HG03558 (cell line): ENCODE measurements at regions not wholly inside any gene's neighbourhood (a gene's known extent, or its start where the extent isn't known, plus 50 kb on each side); places are given as distances from the start of the nearest gene placed in this dataset.
A peak's percentile ranks its signal among the peaks of the same experiment; 100 is the strongest.

Experiments
- ATAC-seq: cut with Tn5 transposase; IDR thresholded peaks from one replicate; pipeline ENCODE4 v1.9.1; 2021; ENCODE audit warnings: moderate number of reproducible peaks; ENCODE audit not compliant: unreplicated experiment; ENCODE audit errors: extremely low read depth

DNA sequence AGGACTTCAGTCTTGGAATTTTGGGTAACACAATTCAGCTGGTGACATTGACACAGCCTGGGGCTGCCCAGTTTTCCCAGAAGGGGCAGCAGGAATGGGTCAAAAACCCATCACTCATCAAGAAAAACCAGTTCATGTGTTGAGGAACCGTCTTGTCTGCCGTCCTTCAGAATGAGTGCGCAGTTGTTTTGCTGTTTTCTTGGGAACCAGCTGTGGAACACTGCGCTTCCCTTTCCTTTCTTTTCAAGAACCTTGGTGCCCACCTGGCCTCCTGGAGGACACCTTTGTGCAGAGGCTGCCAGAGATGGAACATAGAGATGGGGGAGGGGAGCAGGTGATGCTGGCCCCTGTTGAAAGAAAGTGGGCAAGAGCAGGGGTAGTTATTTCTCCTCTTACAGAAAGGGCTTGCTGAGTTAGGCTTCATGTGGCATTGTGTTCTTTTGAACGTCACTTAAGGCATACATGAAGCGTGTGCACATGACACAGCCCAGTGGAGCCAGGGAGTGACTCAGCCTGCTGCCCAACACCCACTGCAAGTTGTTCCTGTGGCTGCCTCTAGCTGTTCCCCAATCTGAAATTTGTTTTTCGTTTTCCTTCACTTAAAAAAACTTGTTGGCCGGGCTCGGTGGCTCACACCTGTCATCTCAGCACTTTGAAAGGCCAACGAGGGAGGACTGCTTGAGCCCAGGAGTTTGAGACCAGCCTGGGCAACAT, 87.4 kb upstream of the TNS3 start:
- peak; percentile 73 for ATAC-seq

DNA sequence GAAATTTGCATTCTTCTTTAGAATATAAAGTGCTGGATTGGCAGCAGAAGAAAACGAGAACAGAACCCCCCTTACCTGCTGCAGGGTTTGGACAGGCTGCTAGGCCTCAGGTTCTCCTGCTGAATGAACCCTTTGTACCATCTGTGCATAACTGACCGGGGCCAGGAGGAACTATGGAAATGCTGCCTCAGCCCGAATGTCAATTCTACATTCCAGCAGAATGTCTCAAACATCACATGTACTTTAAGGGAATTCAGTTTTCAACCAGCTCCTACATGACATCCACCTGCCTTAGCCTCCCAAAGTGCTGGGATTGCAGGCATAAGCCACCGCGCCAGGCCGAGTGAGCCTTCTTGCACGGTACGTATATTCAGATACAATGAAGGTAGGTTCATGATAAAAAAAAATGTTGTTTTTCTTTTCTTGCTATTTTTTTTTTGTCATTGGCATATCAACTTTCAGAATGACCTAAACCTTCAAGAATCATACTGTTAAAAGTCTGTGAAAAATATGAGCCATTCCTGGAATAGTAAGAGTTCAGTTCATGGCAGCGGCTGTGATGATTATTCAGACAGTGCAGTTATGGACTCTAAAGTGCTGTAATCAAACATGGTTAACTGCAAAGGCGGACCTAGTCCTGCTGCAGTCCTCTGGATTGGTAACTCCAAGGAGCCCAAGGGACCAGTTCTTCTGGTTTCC, 84.4 kb upstream of the TNS3 start:
- no peak for ATAC-seq

- ATAC-seq = no peak
Observed at GRCh38 chr7:47664650-47665195, 82.8 kb upstream of the TNS3 start.

- no peak for ATAC-seq
Observed at GRCh38 chr7:47663851-47664250, 81.9 kb upstream of the TNS3 start.

- ATAC-seq = no peak
Observed at GRCh38 chr7:47663213-47663612, 81.3 kb upstream of the TNS3 start.

DNA sequence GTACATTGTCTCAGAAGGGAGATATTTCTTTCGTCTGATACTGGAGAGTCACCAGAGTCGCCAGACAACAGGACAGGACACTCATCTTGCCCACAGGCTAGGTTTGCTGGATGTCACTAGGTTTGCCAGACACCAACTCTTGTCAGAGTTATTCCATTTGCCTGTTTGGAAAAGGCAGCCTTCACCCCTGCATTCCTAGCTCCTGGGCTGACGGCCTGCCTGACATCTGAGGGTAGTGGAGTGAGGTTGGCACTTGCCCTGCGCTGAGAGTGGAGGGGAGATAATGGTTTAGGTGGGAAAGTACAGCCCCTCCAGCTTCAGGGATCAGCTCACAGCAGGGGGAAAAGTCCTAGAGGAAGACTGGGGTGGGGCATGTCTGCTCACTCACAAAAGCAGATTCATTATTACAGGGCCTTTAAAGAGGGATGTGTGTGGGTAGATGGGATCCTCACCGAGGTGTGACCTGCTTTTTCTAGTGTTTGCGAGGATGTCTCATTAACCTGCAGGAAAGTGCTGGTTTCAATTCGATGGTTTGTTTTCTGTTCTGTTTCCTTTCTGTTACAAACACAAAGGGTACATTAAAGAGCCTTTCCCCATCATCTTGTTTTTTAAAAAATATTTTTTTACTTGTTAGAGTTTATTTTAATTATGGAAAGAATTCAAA, 79.3 kb upstream of the TNS3 start:
- no peak for ATAC-seq

GRCh38 chr7:47659664-47660462, 78.0 kb upstream of the TNS3 start:
- no peak for ATAC-seq

DNA sequence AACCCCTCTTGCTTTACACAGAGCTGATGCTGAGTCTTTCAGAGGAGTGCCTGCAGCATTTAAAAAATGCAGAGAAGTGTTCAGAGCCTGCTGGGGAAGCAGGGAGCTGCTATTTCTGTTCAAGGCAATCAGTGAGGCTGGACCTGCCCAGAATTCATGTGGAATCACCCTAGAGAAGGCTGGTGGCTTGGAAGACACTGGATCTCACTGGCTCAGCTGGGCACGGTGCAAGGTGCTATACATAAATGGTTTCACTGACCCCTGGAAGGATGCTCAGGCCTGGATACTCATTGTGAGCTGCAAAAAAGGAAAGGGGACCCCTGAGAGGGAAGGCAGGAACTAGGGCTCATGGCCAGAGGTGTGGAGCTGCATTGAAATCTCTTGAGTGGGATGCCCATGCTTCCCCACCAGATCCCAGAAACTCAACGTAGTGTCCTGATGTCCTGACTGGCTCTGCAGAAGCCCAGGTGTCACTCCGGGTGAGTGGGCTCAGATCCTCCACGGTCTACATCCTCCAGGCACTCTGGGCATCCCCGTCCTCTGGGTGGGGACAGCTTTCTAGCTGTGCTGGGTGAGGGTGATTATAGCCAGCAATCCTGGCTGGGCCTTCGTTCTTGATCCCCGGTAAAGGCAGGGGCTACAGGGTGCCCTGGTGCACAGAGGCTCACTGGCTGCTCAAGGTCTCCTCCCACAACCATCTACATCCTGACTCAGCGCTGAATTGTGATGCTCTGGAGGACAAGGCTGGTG, 77.2 kb upstream of the TNS3 start:
- no peak for ATAC-seq

GRCh38 chr7:47657126-47657525, 75.2 kb upstream of the TNS3 start:
- ATAC-seq = no peak

DNA sequence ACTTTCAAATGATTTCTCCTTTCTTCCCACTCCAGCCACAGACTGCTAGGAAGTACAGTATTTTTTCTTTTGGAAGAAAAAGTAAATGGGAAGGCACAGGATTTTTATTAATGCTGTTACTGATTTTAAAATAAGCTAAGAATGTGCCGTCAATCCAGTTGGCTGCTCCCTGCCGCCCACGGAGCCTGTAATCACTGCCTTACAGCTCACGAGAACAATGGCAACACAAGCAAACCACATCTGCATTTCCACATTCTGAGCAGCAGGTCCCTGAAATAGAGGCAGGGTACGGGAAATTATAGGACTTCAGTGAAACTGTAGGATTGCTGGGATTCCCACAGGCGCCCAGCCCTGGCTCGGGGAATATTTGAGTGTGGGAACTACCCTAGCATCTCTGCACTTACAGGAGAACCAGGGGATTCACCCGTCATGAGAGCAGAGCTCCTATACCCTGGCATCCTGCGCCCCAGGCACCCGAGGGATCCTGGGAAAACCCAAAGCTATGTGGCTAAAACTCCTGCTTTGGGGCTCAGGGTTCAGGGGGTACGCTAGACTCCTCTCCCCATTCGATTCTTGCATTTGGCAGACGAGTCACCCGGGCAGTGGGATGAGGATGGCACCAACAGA, 72.9 kb upstream of the TNS3 start:
- no peak for ATAC-seq

DNA sequence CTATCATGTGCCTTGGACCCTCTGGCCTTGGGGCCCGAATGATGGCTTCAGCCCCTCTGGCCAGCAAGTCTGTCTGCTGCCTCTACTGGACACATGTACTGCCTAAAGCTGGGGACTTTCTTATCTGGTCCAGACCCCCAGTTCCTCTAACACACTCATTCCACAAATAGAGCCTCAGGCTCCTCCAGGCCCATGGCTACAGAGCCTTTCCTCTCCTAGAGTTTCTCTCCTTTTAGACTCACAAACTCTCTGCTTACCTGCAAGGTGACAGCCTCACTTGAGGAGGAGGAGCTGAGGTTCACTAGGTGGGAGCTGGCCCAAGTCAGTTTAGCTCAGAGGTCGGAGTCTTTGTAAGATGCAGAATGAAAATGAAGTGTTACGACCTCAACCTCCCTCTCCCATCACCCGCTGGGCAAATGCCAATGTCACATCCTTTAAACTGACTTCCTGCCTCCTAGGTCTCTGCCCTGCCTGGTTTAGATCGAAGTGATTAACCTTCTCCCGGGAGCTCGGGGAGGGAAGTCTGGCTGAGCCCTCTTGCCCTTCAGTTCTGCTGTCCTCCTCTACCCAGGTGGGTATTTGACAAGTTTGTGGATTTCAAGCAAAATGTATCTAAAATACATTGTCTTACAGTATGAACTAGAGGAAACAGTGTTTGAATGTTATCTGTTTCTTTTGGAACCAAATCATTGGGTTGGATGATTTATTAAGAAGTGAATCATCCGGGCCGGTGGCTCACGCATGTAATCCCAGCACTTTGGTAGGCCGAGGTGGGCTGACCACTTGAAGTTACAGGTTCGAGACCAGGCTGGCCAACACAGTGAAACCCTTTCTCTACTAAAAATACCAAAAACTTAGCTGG, 71.9 kb upstream of the TNS3 start:
- no peak for ATAC-seq

DNA sequence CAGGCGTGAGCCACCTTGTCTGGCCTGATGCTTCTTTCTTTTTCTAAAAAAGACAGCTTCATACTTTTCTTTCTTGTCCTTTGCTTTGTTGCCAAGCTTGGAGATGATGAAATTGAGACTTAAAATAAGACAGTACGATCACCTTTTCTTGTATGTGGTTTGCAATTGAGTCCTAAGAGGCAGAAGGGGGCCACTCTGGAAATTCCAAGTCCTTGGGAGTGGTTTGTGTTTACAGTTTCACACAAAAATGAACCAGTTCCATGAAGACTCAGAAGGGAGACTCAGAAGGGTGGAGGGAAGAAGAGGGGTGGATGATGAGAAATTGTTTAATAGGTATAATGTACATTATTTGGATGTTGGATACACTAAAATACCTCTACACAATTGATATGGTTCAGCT, 70.7 kb upstream of the TNS3 start:
- no peak for ATAC-seq

DNA sequence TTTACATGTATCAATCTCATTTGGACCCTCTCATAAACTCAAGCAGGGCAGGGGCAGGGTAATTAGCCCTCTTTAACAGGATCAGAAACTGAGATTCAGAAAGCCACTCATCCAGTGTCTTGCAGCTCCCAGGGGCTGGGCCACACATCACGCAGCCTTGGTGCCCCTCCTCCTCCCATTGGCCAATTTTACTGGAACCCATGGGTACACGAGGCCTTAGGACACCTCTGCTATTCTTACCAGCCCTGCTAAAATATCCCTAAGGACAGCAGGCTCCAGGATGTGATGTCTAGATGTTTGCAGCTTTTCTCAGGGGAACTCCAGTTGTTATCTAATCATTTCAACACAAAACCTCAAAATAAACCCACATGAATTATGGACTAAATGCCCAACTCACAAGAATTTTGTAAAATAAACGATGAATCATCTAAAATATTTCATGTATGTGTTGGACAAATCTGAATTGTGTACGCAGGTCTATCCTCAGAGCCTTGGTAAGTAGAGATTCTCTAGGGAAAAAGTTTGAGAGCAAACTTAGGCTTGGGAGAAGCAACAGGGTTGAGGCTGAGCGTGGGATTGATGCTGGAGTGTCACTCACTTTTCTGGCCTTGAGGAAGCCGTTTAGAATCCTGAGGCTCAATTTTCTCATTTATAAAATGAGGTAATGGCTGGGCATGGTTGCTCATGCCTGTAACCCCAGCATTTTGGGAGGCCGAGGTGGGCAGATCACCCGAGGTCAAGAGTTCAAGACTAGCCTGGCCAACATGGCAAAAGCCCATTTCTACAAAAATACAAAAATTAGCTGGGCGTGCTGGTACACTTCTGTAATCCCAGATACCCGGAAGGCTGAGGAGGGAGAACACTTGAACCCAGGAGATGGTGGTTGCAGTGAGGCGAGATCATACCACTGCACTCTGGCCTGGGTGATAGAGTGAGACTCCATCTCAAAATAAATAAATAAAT, 69.7 kb upstream of the TNS3 start:
- ATAC-seq = no peak

DNA sequence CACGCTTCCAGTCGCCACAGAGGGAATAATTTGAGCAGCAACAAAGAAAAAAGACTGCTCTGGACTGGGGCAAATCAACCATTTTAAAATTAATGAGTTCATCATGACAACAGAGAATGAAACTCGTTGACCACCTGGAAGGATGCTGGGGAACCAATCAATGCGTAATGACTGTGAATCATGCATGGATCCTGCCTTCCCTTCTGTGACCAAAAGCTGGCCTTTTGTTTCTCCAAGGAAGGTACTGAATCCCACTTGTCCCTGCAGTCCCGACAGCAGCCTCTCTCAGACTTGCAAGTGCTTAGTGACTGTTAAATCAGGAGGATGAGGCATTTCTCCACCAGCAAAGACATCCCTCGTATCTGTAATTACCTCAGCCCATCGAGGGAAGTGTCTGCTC, 68.0 kb upstream of the TNS3 start:
- ATAC-seq = no peak

DNA sequence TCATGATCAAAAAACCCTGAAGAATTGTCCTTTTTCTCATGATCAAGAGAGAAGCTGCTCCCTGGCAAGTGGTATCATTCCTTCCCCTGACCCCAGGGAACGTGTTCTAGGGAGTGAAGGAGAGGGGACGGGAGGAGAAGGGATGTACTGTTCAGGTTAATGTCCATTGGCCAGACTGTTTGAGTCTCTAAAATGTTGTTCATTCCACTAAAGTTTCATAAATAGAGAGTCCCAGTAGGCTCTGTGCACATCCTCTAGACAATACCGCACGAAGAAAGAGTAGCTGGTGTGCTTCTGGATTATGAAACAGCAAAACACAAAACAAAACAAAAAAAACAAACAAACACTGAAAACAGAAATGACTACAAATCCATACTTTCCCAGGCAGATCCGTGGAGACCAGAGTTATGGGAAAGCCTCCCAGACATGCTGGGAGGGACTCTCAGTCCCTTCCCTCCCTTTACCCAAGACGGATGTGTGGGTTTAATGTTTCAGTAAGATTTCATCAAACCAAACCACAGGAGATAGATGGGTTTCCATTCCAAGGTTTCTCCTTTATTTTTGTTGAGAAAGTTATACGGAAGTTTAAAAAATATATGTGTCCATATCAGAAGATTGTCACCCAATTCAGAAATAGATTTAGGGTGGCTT, 66.5 kb upstream of the TNS3 start:
- no peak for ATAC-seq

DNA sequence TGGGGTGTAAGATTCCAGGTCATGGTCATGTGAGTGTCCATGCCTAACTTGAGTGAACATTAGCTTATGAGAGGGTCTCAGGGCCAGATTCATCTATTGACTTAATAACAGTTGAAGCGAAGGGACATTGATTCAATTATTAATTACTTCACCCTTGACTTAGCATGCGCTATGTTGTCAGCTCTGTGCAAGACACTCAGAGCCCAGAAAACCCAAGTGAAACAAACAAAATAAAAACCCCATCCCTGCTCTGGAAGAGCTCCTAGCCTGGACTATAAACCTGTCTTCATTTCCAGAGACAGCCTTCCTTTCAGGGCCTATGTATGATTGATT, 66.0 kb upstream of the TNS3 start:
- no peak for ATAC-seq
